HG02943 (cell line): ENCODE measurements at regions not wholly inside any gene's neighbourhood (a gene's known extent, or its start where the extent isn't known, plus 50 kb on each side); places are given as distances from the start of the nearest gene placed in this dataset.
"Not testable (repeated sequence)": the region's sequence is repeated elsewhere in the genome, so short reads cannot be mapped to it uniquely, and the experiment has no call there.

Source experiments
- ATAC-seq: cut with Tn5 transposase; IDR thresholded peaks from one replicate; pipeline ENCODE4 v1.9.1; 2021; ENCODE audit warnings: mild to moderate bottlenecking, low read depth, moderate library complexity; ENCODE audit not compliant: unreplicated experiment

DNA sequence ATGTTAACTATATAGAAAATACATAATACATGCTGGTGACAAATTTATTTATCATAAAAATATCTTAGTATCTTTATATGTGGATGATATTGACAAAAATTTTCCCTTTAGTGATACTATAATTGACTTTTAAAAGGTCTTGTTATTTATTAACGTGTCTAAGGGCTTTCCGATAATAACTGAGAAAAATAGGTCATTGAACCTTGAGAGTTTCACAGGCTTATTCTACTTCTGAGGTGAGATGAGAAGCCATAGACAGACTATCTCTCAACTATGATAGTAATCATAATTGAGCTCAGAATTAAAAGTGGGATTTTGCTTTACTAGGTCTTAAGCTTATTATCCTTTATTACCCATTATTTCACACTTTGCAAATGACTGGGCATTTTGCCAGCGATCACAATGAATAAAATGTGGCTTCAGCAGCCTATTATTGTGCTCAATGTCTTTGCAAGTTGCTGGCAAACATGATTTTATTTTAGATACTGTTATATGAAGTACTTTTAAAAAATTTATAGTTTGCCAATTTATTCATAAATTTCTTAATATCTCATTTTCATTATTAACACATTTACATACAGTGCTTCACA lies 574.5 kb downstream of the ZWINT start:
- ATAC-seq, result no peak

- ATAC-seq, result no peak
These were observed 578.9 kb downstream of the ZWINT start for GRCh38 chr10:55782181-55782580.

- ATAC-seq, result no peak
These were observed 594.8 kb downstream of the ZWINT start for GRCh38 chr10:55766212-55766611.

DNA sequence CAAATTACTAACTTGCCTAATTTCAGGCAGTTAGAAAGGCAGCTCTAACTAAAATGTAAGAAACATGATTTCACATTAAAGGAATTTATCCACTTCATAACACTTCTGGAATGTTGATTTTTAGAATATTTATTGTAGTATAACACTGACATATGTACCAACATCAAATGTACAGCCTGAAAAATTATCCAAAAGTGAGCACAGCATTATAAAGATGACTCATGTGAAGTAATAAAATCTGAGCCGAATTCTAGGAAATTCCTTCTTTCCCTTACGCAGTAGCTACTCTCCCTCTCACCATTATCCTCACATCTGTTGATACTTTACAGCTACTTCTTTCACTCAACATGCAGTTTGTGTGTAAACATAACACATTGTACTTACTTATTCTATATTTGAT lies 610.6 kb downstream of the ZWINT start:
- no peak for ATAC-seq

- ATAC-seq, result no peak
These were observed 613.8 kb downstream of the ZWINT start for GRCh38 chr10:55747244-55747643.

DNA sequence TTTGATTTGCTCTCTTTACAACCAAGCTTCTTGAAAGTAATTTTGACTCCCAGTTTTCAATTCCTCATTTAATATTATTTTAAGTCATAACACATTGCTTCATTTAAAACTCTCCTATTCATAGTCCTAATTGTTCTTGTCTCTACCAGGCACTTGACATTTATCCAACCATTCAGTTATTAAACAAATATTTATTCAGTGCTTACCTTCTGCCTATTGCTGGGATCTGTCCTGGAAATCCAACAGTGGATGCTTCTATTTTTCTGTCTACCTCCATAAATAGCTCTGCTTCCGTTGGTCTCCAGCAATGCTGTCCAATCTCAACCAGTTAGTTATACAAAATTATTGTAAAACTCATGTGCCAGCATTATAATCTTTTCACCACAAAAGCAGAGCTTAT lies 615.1 kb downstream of the ZWINT start:
- no peak for ATAC-seq

DNA sequence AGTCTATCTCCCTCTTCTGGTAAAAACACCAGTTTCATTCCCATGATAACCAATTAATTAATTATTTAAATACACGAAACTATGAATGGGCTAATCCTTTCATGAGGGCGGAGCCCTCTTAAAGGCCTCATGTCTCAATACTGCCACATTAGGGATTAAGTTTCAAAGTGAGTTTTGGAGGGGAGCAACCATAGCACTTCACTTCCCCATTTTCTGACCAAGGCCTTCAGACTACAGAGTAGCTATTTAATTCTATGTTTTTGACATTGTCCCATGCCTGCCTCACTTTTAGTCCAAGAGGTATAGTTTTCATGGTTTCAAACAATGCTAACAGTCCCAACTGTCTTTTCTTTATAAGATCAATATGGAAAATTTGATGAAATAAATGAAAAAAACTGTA lies 618.6 kb downstream of the ZWINT start:
- no peak for ATAC-seq

DNA sequence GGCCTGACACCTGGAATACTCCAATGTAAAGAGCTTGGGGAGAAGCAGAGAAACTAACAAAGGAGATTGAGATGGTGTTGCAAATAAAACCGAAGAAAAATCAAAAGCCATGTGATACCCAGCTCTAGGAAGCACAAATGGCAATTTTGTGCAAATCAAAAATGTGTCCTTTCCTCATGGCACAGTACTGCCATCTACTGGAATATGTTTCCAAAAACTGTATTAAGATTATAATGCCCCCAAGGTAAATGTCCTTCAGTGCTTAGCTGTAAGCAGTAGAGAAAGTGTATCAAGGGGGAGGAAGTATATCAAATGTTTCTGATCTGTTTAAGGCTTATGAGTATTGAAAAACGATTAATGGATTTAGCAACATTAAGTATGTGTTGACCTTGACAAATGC lies 620.3 kb downstream of the ZWINT start:
- peak; percentile 73 for ATAC-seq

- ATAC-seq, result no peak
These were observed 620.9 kb downstream of the ZWINT start for GRCh38 chr10:55740110-55740509.

GRCh38 chr10:55734112-55734511 lies 626.9 kb downstream of the ZWINT start:
- no peak for ATAC-seq

GRCh38 chr10:55704950-55705349 lies 656.1 kb downstream of the ZWINT start:
- no peak for ATAC-seq

DNA sequence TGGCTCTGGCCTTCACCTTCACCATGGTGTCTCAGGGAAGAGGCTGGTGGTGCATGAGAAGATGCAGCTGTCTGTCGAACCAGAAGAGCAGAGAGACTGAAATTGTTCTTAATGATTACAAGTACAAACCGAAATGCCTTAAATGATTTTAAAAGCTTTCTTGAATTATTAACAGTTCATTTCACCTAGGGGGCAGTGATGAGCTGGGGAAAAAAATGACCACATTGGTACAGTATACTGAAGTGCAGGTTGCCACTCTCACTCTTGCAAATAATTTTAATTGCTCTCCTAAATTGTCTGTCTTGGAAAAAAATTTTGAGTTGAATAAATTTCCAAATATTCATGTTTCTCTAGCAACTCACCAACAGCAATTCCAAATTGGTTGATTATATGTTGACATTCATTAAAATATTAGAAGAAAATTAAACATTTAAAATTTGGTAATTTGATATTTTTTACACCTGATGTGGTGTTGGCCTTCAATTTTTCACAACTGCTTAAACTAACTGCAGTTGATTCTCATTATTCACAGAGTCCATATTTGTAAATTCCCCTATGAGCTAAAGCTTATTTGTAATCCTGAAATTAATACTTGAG lies 692.6 kb downstream of the ZWINT start:
- no peak for ATAC-seq

GRCh38 chr10:55653531-55653930 lies 707.5 kb downstream of the ZWINT start:
- no peak for ATAC-seq

DNA sequence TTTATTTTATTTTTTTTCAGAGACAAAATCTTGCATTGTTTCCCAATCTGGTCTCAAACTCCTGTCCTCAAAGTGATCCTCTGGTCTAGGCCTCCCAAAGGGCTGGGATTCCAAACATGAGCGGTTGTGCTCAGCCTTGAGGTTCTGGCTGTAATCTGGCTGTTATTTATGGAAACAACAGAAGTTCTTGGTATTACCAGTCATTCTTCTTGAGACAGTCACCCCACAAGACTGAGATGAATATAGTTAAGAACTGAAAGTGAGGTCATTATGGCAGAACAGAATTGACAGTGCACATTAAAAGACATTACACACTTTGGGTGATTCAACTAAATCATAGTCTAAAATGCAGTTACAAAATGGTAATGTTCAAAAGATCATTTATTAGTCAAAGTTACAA lies 719.5 kb downstream of the ZWINT start:
- no peak for ATAC-seq

- peak; percentile 87 for ATAC-seq
These were observed 729.9 kb downstream of the ZWINT start for GRCh38 chr10:55631071-55631654.

GRCh38 chr10:55630491-55631056 lies 730.5 kb downstream of the ZWINT start:
- ATAC-seq, result no peak

GRCh38 chr10:55629793-55630490 lies 731.1 kb downstream of the ZWINT start:
- ATAC-seq, result no peak

DNA sequence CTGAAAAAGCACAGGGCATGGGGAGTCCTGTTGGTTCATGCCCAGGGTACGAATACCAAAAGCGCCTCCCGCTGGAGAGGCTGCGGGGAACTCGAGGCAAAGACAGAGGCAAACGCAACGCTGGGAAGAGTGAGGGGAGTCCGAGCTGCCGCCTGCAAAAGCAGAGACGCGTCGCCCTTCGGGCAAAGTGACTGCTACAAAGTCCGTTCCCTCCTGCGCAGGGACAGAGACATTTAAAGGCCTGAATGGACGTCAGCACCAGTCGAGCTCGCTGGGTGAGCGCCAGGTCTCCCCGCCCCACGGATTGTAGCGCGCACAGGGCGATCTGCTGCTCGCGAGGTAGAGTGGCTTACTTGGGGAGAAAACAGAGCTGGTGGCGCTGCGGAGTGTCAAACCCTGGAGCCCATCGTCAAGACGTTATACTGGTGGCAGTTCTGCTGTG lies 732.8 kb downstream of the ZWINT start:
- ATAC-seq, result no peak

DNA sequence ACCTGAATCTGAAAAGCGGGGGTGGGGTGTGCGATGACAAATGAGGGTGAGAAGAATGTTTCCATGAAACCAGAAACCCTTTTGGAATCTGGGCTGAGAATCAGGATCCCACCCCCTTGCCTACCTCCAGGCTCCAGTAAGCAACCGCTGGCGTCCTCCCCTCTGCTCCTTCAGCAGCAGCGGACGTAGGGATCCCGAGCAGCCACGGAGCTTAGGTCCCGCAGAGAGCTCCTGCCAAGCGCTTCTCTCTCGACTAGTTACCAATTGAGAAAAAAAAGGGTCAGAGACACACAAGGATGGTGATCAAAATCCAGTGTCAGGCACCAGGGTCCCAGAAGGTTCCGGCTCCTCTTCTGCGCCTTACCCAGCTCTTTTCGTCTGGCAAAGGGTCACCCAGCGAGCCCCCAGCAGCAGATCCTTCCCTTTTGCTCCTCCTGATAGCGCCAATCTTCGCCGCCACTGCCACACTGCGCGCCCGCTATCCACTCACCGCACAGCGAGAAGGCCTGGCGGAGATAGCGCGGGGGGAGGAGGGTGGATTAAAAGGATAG lies 733.5 kb downstream of the ZWINT start:
- ATAC-seq, result no peak

GRCh38 chr10:55601690-55602478 lies 759.2 kb downstream of the ZWINT start:
- not testable (repeated sequence) for ATAC-seq
